ENCODE measurements at regions not wholly inside any gene's neighbourhood (a gene's known extent, or its start where the extent isn't known, plus 50 kb on each side); places are given as distances from the start of the nearest gene placed in this dataset.

GRCh38 chr3:132898141-132898540 is 140.1 kb upstream of the TMEM108 start:
- DNase-seq: peak in 1 of 14 donors; percentile 38

GRCh38 chr3:132892956-132893355 is 145.2 kb upstream of the TMEM108 start:
- DNase-seq: peak in 1 of 14 donors; percentile 10

GRCh38 chr3:132881756-132882409 is 156.3 kb upstream of the TMEM108 start:
- no peak for DNase-seq

GRCh38 chr3:132880986-132881385 is 157.2 kb upstream of the TMEM108 start:
- DNase-seq: no peak

GRCh38 chr3:132879656-132880055 is 157.4 kb upstream of the NPHP3 start:
- no peak for DNase-seq

- no peak for DNase-seq
These were observed 152.5 kb upstream of the NPHP3 start for GRCh38 chr3:132874701-132875100.

- DNase-seq: no peak
These were observed 150.5 kb upstream of the NPHP3 start for GRCh38 chr3:132872711-132873110.

GRCh38 chr3:132871956-132872355 is 149.7 kb upstream of the NPHP3 start:
- DNase-seq: no peak

- no peak for DNase-seq
These were observed 148.3 kb upstream of the NPHP3 start for GRCh38 chr3:132870541-132870940.

GRCh38 chr3:132867956-132868355 is 145.7 kb upstream of the NPHP3 start:
- no peak for DNase-seq

- DNase-seq: no peak
These were observed 145.3 kb upstream of the NPHP3 start for GRCh38 chr3:132867526-132867925.

- no peak for DNase-seq
These were observed 135.1 kb upstream of the NPHP3 start for GRCh38 chr3:132857317-132857716.

GRCh38 chr3:132854856-132855535 is 132.8 kb upstream of the NPHP3 start:
- DNase-seq: no peak

GRCh38 chr3:132847849-132848625 is 125.8 kb upstream of the NPHP3 start:
- no peak for DNase-seq

- DNase-seq: no peak
These were observed 121.8 kb upstream of the NPHP3 start for GRCh38 chr3:132843851-132844553.

GRCh38 chr3:132843349-132843748 is 121.1 kb upstream of the NPHP3 start:
- no peak for DNase-seq

- no peak for DNase-seq
These were observed 119.4 kb upstream of the NPHP3 start for GRCh38 chr3:132841621-132842020.

GRCh38 chr3:132840201-132840700 is 118.0 kb upstream of the NPHP3 start:
- peak in 3 of 14 donors; percentile 12 to 22 (median 13) for DNase-seq

GRCh38 chr3:132838477-132838876 is 116.3 kb upstream of the NPHP3 start:
- no peak for DNase-seq

- no peak for DNase-seq
These were observed 115.4 kb upstream of the NPHP3 start for GRCh38 chr3:132837615-132838014.

- DNase-seq: no peak
These were observed 112.1 kb upstream of the NPHP3 start for GRCh38 chr3:132834356-132834755.

- peak in 1 of 14 donors; percentile 3 for DNase-seq
These were observed 106.9 kb upstream of the NPHP3 start for GRCh38 chr3:132829101-132829500.

- no peak for DNase-seq
These were observed 100.6 kb upstream of the NPHP3 start for GRCh38 chr3:132822837-132823236.
